Stimulated activated CD4-positive, alpha-beta T cell treated with anti-CD3 and anti-CD28 coated beads, Interleukin-1b, Interleukin-23, amount 100 ng/mL, for 4 hours (primary cell): ENCODE measurements at regions not wholly inside any gene's neighbourhood (a gene's known extent, or its start where the extent isn't known, plus 50 kb on each side); places are given as distances from the start of the nearest gene placed in this dataset.

Source experiments
- DNase-seq, 2 donors: peaks; one replicate each; pipeline ENCODE4 v3.0.0-alpha.2; 2020; ENCODE audit warnings: low read depth in 2 of 2

GRCh38 chr1:59022799-59023198 lies 239.0 kb upstream of the JUN start:
- DNase-seq, result no peak

GRCh38 chr1:59025201-59025600 lies 241.4 kb upstream of the JUN start:
- DNase-seq, result no peak

GRCh38 chr1:59025898-59026426 lies 242.1 kb upstream of the JUN start:
- DNase-seq, result no peak

GRCh38 chr1:59026472-59026948 lies 242.7 kb upstream of the JUN start:
- no peak for DNase-seq

- DNase-seq, result no peak
Observed at GRCh38 chr1:59027177-59027576, 243.3 kb upstream of the JUN start.

- DNase-seq, result no peak
Observed at GRCh38 chr1:59028048-59028447, 244.2 kb upstream of the JUN start.

- no peak for DNase-seq
Observed at GRCh38 chr1:59029411-59030167, 245.7 kb upstream of the JUN start.

GRCh38 chr1:59032228-59032627 lies 248.4 kb upstream of the JUN start:
- DNase-seq, result no peak

GRCh38 chr1:59033761-59034160 lies 249.9 kb upstream of the JUN start:
- DNase-seq, result no peak

GRCh38 chr1:59034925-59035324 lies 251.1 kb upstream of the JUN start:
- no peak for DNase-seq

- no peak for DNase-seq
Observed at GRCh38 chr1:59039551-59039950, 255.7 kb upstream of the JUN start.

- DNase-seq, result no peak
Observed at GRCh38 chr1:59040486-59040885, 256.4 kb upstream of the FGGY start.

- no peak for DNase-seq
Observed at GRCh38 chr1:59041646-59042277, 255.1 kb upstream of the FGGY start.

GRCh38 chr1:59043796-59044195 lies 253.1 kb upstream of the FGGY start:
- no peak for DNase-seq

GRCh38 chr1:59044535-59045121 lies 252.3 kb upstream of the FGGY start:
- no peak for DNase-seq

- no peak for DNase-seq
Observed at GRCh38 chr1:59045137-59045536, 251.8 kb upstream of the FGGY start.

- DNase-seq, result no peak
Observed at GRCh38 chr1:59045636-59046035, 251.3 kb upstream of the FGGY start.

GRCh38 chr1:59046134-59046533 lies 250.8 kb upstream of the FGGY start:
- DNase-seq, result no peak

- peak in 1 of 2 donors; percentile 16 for DNase-seq
Observed at GRCh38 chr1:59046730-59047157, 250.2 kb upstream of the FGGY start.

GRCh38 chr1:59051007-59051406 lies 245.9 kb upstream of the FGGY start:
- no peak for DNase-seq

GRCh38 chr1:59052166-59052590 lies 244.7 kb upstream of the FGGY start:
- DNase-seq, result no peak

- DNase-seq, result no peak
Observed at GRCh38 chr1:59054172-59054571, 242.7 kb upstream of the FGGY start.
